ENCODE measurements at regions not wholly inside any gene's neighbourhood (a gene's known extent, or its start where the extent isn't known, plus 50 kb on each side); places are given as distances from the start of the nearest gene placed in this dataset.
A peak's percentile ranks its signal among the peaks of the same experiment; 100 is the strongest.
"Not testable (repeated sequence)": the region's sequence is repeated elsewhere in the genome, so short reads cannot be mapped to it uniquely, and the experiment has no call there.

DNA sequence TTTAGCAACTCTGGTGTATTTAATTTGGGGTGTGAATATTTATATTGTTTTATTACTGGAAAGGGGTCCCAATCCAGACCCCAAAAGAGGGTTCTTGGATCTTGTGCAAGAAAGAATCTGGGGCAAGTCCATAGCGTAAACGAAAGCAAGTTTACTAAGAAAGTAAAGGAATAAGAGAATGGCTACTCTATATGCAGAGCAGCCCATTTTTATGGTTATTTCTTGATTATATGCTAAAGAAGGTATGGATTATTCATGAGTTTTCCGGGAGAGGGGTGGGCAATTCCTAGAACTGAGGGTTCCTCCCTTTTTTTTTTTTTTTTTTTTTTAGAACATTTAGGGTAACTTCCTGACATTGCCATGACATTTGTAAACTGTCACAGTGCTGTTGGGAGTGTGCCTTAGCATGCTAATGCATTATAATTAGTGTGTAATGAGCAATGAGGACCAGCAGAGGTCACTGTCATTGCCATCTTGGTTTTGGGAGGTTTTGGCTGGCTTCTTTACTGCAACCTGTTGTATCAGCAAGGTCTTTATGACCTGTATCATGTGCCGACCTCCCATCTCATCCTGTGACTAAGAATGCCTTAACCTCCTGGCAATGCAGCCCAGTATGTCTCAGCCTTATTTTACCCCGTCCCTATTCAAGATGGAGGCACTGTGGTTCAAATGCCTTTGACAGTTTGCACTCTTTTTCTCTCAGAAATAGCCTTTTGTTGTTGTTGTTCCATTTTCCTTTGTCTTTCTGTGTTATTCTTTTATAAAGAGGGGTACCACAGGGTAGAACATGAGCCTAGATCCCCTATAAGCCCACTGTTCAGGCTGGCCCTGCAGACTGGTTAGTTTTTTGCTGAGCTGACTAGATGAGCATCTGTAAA, 75.5 kb upstream of the DCD start:
- H3K4me1 ChIP-seq = no peaks in the 10 kb centered on the region
- H3K27me3 ChIP-seq = no peaks in the 10 kb centered on the region
- TF ChIP-seq, protein P1, sequence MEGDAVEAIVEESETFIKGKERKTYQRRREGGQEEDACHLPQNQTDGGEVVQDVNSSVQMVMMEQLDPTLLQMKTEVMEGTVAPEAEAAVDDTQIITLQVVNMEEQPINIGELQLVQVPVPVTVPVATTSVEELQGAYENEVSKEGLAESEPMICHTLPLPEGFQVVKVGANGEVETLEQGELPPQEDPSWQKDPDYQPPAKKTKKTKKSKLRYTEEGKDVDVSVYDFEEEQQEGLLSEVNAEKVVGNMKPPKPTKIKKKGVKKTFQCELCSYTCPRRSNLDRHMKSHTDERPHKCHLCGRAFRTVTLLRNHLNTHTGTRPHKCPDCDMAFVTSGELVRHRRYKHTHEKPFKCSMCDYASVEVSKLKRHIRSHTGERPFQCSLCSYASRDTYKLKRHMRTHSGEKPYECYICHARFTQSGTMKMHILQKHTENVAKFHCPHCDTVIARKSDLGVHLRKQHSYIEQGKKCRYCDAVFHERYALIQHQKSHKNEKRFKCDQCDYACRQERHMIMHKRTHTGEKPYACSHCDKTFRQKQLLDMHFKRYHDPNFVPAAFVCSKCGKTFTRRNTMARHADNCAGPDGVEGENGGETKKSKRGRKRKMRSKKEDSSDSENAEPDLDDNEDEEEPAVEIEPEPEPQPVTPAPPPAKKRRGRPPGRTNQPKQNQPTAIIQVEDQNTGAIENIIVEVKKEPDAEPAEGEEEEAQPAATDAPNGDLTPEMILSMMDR (IDR thresholded peaks at IDR 0.05) = peak; percentile 28 to 47
- DNase-seq (ENCODE audit: low spot score) = no peak
- no peak overlapping the region for H3K4me3 ChIP-seq
- no peaks in the 10 kb centered on the region for H3K9me3 ChIP-seq
- no peaks in the 10 kb centered on the region for H3K36me3 ChIP-seq
- no peak overlapping the region for H3K27ac ChIP-seq

DNA sequence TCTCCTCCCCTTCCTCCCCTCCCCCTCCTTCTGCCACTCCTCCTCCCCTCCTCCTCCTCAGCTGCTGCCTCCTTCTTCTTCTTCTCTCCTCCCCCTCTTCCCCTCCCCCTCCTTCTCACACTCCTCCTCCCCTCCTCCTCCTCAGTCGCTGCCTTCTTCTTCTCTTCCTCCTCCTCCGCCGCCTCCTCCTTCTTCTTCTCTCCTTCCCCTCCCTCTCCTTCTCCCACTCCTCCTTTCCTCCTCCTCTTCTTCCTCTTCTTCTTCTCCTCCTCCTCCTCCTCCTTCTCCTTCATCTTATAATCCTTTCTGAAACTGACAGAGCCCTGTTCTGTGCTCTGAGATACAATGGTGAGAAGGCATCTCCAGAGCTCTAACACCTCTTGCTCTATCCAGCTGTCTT, 73.1 kb upstream of the DCD start:
- Histone ChIP-seq H3K27ac (no peak overlapping the region), H3K9me3 (no peaks in the 10 kb centered on the region), H3K4me3 (no peak overlapping the region), H3K27me3 (no peaks in the 10 kb centered on the region), H3K4me1 (no peaks in the 10 kb centered on the region), H3K36me3 (no peaks in the 10 kb centered on the region)
- DNase-seq (ENCODE audit: low spot score) = no peak
- TF ChIP-seq, protein P1 (IDR thresholded peaks at IDR 0.05) = no peak

DNA sequence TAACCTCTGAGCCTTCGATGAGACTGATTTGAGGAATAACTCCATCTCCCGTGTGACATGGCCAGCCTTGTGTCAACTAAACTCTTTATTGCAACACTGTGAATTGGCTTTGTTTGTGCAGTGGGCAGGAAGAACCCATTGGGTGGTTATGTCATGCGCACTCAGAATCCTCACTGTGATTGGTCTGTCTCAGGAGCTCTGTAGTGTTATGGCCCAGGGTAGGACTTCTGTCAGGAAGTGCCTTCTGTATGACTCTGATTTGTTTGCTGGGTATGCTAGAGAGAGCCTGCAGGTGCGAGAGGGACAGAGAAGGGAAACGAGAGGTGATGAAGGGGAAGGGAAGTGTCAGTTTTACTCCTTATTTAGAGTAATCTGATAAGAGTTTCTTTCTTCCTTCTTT, 71.5 kb upstream of the DCD start:
- no peak for DNase-seq (ENCODE audit: low spot score)
- TF ChIP-seq, protein P1 (IDR thresholded peaks at IDR 0.05) = no peak
- no peaks in the 10 kb centered on the region for H3K27me3 ChIP-seq

DNA sequence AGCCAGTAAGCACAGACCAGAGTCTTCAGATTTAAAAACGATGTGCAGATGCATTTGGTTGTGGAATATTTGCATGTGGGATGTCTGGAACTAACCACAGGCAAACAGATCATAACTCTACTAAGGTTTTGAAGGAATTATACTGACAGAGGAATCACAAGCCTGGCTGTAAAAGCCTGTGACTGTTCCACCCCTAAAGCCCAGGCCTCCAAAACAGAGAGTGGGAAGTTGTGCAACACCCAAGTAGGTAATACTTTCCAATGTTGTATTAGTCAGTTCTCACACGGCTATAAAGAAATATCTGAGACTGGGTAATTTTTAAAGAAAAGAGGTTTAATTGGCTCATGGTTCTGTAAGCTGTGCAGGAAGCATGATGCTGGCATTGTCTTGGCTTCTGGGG, 68.1 kb upstream of the DCD start:
- Histone ChIP-seq H3K4me1 (no peaks in the 10 kb centered on the region), H3K27me3 (no peaks in the 10 kb centered on the region)

More for the DNA sequence above, 71.5 kb upstream of the DCD start:
- Histone ChIP-seq H3K9me3 (no peaks in the 10 kb centered on the region), H3K4me3 (no peak overlapping the region), H3K27ac (no peak overlapping the region), H3K4me1 (no peaks in the 10 kb centered on the region), H3K36me3 (no peaks in the 10 kb centered on the region)

DNA sequence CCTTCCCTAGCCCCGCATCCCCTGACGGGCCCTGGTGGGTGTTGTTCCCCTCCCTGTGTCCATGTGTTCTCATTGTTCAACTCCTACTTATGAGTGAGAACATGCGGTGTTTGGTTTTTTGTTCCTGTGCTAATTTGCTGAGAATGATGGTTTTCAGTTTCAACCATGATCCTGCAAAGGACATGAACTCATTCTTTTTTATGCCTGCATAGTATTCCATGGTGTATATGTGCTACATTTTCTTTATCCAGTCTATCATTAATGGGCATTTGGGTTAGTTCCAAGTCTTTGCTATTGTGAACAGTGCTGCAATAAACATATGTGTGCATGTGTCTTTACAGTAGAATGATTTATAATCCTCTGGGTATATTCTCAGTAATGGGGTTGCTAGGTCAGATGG, 65.7 kb upstream of the DCD start:
- not testable (repeated sequence) for H3K36me3 ChIP-seq; H3K9me3 ChIP-seq; H3K4me1 ChIP-seq; H3K27ac ChIP-seq; H3K4me3 ChIP-seq; H3K27me3 ChIP-seq; DNase-seq (ENCODE audit: low spot score)

More for the DNA sequence above, 68.1 kb upstream of the DCD start:
- TF ChIP-seq, protein P1 (IDR thresholded peaks at IDR 0.05) = no peak
- no peak overlapping the region for H3K27ac ChIP-seq
- no peak overlapping the region for H3K4me3 ChIP-seq
- H3K9me3 ChIP-seq = no peaks in the 10 kb centered on the region
- no peak for DNase-seq (ENCODE audit: low spot score)
- H3K36me3 ChIP-seq = no peaks in the 10 kb centered on the region

DNA sequence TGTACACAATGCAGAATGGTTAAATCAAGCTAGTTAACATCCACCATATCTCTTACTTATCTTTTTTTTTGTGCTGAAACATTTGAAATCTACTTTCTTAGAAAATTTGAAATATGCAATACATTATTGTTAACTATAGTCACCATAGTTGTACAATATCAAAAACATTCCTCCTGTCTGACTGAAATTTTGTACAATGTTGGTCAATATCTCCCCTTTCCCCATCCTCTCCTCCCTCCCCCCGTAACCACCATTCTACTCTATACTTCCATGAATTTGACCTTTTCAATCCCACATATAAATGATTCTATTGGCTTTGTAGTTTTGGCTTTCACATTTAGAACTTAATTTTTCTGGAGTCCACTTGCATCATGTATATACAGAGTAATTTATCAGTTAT, 63.5 kb upstream of the DCD start:
- Histone ChIP-seq H3K27ac (no peak overlapping the region), H3K27me3 (no peaks in the 10 kb centered on the region), H3K4me1 (no peaks in the 10 kb centered on the region), H3K36me3 (no peaks in the 10 kb centered on the region), H3K4me3 (no peak overlapping the region), H3K9me3 (no peaks in the 10 kb centered on the region)
- TF ChIP-seq, protein P1 (IDR thresholded peaks at IDR 0.05) = no peak
- DNase-seq (ENCODE audit: low spot score) = no peak
